ENCODE measurements at regions not wholly inside any gene's neighbourhood (a gene's known extent, or its start where the extent isn't known, plus 50 kb on each side); places are given as distances from the start of the nearest gene placed in this dataset.

DNA sequence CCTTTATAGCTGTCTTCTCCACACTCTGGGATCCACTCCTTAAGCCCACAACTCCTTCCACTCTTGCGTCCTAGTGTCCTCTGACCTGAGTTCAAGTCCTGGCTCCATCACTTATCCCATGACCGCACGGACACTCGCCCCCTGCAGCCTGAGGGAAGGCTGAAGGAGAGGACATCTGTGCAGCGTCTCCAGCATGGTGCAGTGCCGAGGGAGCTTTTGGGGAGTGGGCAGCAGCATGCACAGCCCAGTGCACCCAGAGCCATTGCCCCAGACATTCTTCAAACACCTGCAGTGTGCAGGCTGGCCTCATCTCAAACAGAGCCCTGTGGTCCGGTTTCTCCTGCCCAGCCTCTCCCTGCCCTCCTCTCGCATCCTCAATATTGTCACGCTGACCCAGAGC lies 317.1 kb upstream of the ZMIZ1 start:
- TF ChIP-seq HDGF (IDR thresholded peaks at IDR 0.05; ENCODE audit: borderline replicate concordance) (no peak), BHLHE40 (IDR thresholded peaks at IDR 0.05; ENCODE audit: borderline replicate concordance) (no peak)

Measured in HEK293T (cell line).